Breast epithelium (tissue), 3 donors: ENCODE measurements at regions not wholly inside any gene's neighbourhood (a gene's known extent, or its start where the extent isn't known, plus 50 kb on each side); places are given as distances from the start of the nearest gene placed in this dataset.

ENCODE experiments used
- POLR2A ChIP-seq: fragments of 450-650 bp; IDR thresholded peaks from one replicate; pipeline ENCODE4 v1.6.1; 2016; ENCODE audit warnings: antibody characterized with exemption, mild to moderate bottlenecking, moderate library complexity
- POLR2AphosphoS5 ChIP-seq, 3 donors: sonication (generic); formaldehyde crosslinking; IDR thresholded peaks; one replicate each; pipeline ENCODE4 v1.6.1; 2017; ENCODE audit warnings: antibody characterized with exemption in 3 of 3
- TF ChIP-seq, protein P1 (sequence below), 3 donors: fragments of 450-650 bp; IDR thresholded peaks; one replicate each; pipeline ENCODE4 v1.5.1; 2016 to 2017; ENCODE audit warnings: antibody characterized with exemption in 3 of 3, mild to moderate bottlenecking in 3 of 3, moderate library complexity in 3 of 3

DNA sequence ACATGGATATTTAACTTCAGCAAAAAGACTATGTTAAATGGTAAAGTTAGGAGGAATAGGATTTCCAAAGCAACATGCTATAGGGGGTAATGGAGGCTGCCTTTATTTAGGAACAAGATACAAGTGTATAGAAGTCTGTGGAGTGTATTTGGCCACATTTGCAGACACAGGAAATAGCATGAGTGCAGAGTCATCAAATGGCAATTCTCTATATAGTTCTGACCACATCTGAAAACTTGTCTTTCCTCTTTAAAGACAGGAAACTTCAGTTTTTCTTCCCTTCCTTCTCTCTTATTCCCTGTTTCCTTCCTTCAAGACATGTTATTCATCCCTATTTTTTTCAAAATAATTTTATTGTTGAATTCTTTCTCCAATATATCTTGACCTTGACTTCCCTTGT is 119.3 kb upstream of the PITX2 start:
- TF ChIP-seq, protein P1, sequence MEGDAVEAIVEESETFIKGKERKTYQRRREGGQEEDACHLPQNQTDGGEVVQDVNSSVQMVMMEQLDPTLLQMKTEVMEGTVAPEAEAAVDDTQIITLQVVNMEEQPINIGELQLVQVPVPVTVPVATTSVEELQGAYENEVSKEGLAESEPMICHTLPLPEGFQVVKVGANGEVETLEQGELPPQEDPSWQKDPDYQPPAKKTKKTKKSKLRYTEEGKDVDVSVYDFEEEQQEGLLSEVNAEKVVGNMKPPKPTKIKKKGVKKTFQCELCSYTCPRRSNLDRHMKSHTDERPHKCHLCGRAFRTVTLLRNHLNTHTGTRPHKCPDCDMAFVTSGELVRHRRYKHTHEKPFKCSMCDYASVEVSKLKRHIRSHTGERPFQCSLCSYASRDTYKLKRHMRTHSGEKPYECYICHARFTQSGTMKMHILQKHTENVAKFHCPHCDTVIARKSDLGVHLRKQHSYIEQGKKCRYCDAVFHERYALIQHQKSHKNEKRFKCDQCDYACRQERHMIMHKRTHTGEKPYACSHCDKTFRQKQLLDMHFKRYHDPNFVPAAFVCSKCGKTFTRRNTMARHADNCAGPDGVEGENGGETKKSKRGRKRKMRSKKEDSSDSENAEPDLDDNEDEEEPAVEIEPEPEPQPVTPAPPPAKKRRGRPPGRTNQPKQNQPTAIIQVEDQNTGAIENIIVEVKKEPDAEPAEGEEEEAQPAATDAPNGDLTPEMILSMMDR (IDR thresholded peaks at IDR 0.05) = no peak
- no peak for TF ChIP-seq POLR2A
- no peak for TF ChIP-seq POLR2AphosphoS5 (IDR thresholded peaks at IDR 0.05)
